ENCODE measurements at regions not wholly inside any gene's neighbourhood (a gene's known extent, or its start where the extent isn't known, plus 50 kb on each side); places are given as distances from the start of the nearest gene placed in this dataset.
"Not testable (repeated sequence)": the region's sequence is repeated elsewhere in the genome, so short reads cannot be mapped to it uniquely, and the experiment has no call there.

- DNase-seq (ENCODE audit: low read depth, low spot score), result no peak
- TF ChIP-seq YY1 (IDR thresholded peaks at IDR 0.05; ENCODE audit: insufficient read depth, insufficient read length) (no peak), ZNF274 (IDR thresholded peaks at IDR 0.05; ENCODE audit: low read depth, low read length) (no peak), SUZ12 (IDR thresholded peaks at IDR 0.05; ENCODE audit: extremely low read depth, insufficient read depth, insufficient read length) (no peak)
- Histone ChIP-seq H3K36me3 (ENCODE audit: insufficient read depth, insufficient read length, low read length) (no peaks in the 10 kb centered on the region), H3K9ac (ENCODE audit: insufficient read length, low read depth) (no peak overlapping the region), H3K27me3 (ENCODE audit: insufficient read depth, insufficient read length) (no peaks in the 10 kb centered on the region), H3K9me3 (ENCODE audit: insufficient read depth, low read length) (no peaks in the 10 kb centered on the region), H3K4me1 (ENCODE audit: insufficient read depth, insufficient read length) (peaks cover 2% of the 10 kb centered on the region), H3K4me3 (ENCODE audit: insufficient read length, low read depth) (no peak overlapping the region)
These were observed 421.3 kb downstream of the NYAP2 start for GRCh38 chr2:225820826-225821225.

GRCh38 chr2:225814554-225814953 is 415.0 kb downstream of the NYAP2 start:
- Histone ChIP-seq H3K9me3 (ENCODE audit: insufficient read depth, low read length) (no peaks in the 10 kb centered on the region), H3K27me3 (ENCODE audit: insufficient read depth, insufficient read length) (no peaks in the 10 kb centered on the region), H3K4me3 (ENCODE audit: insufficient read length, low read depth) (no peak overlapping the region), H3K36me3 (ENCODE audit: insufficient read depth, insufficient read length, low read length) (no peaks in the 10 kb centered on the region), H3K4me1 (ENCODE audit: insufficient read depth, insufficient read length) (no peaks in the 10 kb centered on the region), H3K9ac (ENCODE audit: insufficient read length, low read depth) (no peak overlapping the region)
- no peak for TF ChIP-seq YY1 (IDR thresholded peaks at IDR 0.05; ENCODE audit: insufficient read depth, insufficient read length)
- TF ChIP-seq ZNF274 (IDR thresholded peaks at IDR 0.05; ENCODE audit: low read depth, low read length), result no peak
- no peak for TF ChIP-seq SUZ12 (IDR thresholded peaks at IDR 0.05; ENCODE audit: extremely low read depth, insufficient read depth, insufficient read length)
- no peak for DNase-seq (ENCODE audit: low read depth, low spot score)

GRCh38 chr2:225806105-225806504 is 406.6 kb downstream of the NYAP2 start:
- H3K36me3 ChIP-seq (ENCODE audit: insufficient read depth, insufficient read length, low read length), result no peaks in the 10 kb centered on the region
- no peak for TF ChIP-seq ZNF274 (IDR thresholded peaks at IDR 0.05; ENCODE audit: low read depth, low read length)
- no peak for TF ChIP-seq SUZ12 (IDR thresholded peaks at IDR 0.05; ENCODE audit: extremely low read depth, insufficient read depth, insufficient read length)
- no peak for TF ChIP-seq YY1 (IDR thresholded peaks at IDR 0.05; ENCODE audit: insufficient read depth, insufficient read length)
- H3K4me3 ChIP-seq (ENCODE audit: insufficient read length, low read depth), result no peak overlapping the region
- no peaks in the 10 kb centered on the region for H3K4me1 ChIP-seq (ENCODE audit: insufficient read depth, insufficient read length)
- no peak overlapping the region for H3K9ac ChIP-seq (ENCODE audit: insufficient read length, low read depth)
- H3K27me3 ChIP-seq (ENCODE audit: insufficient read depth, insufficient read length), result no peaks in the 10 kb centered on the region
- no peaks in the 10 kb centered on the region for H3K9me3 ChIP-seq (ENCODE audit: insufficient read depth, low read length)
- DNase-seq (ENCODE audit: low read depth, low spot score), result no peak

GRCh38 chr2:225802076-225802475 is 402.6 kb downstream of the NYAP2 start:
- H3K9ac ChIP-seq (ENCODE audit: insufficient read length, low read depth); H3K9me3 ChIP-seq (ENCODE audit: insufficient read depth, low read length); H3K4me3 ChIP-seq (ENCODE audit: insufficient read length, low read depth); H3K27me3 ChIP-seq (ENCODE audit: insufficient read depth, insufficient read length); H3K4me1 ChIP-seq (ENCODE audit: insufficient read depth, insufficient read length); H3K36me3 ChIP-seq (ENCODE audit: insufficient read depth, insufficient read length, low read length); DNase-seq (ENCODE audit: low read depth, low spot score): not testable (repeated sequence)

GRCh38 chr2:225797394-225797793 is 397.9 kb downstream of the NYAP2 start:
- no peak overlapping the region for H3K4me3 ChIP-seq (ENCODE audit: insufficient read length, low read depth)
- H3K9ac ChIP-seq (ENCODE audit: insufficient read length, low read depth), result no peak overlapping the region
- no peaks in the 10 kb centered on the region for H3K27me3 ChIP-seq (ENCODE audit: insufficient read depth, insufficient read length)
- DNase-seq (ENCODE audit: low read depth, low spot score), result no peak
- no peaks in the 10 kb centered on the region for H3K36me3 ChIP-seq (ENCODE audit: insufficient read depth, insufficient read length, low read length)
- no peaks in the 10 kb centered on the region for H3K4me1 ChIP-seq (ENCODE audit: insufficient read depth, insufficient read length)
- no peak for TF ChIP-seq YY1 (IDR thresholded peaks at IDR 0.05; ENCODE audit: insufficient read depth, insufficient read length)
- no peak for TF ChIP-seq SUZ12 (IDR thresholded peaks at IDR 0.05; ENCODE audit: extremely low read depth, insufficient read depth, insufficient read length)
- TF ChIP-seq ZNF274 (IDR thresholded peaks at IDR 0.05; ENCODE audit: low read depth, low read length), result no peak
- no peaks in the 10 kb centered on the region for H3K9me3 ChIP-seq (ENCODE audit: insufficient read depth, low read length)

- no peak overlapping the region for H3K4me3 ChIP-seq (ENCODE audit: insufficient read length, low read depth)
- DNase-seq (ENCODE audit: low read depth, low spot score), result no peak
- H3K4me1 ChIP-seq (ENCODE audit: insufficient read depth, insufficient read length), result no peaks in the 10 kb centered on the region
- TF ChIP-seq YY1 (IDR thresholded peaks at IDR 0.05; ENCODE audit: insufficient read depth, insufficient read length) (no peak), ZNF274 (IDR thresholded peaks at IDR 0.05; ENCODE audit: low read depth, low read length) (no peak), SUZ12 (IDR thresholded peaks at IDR 0.05; ENCODE audit: extremely low read depth, insufficient read depth, insufficient read length) (no peak)
- H3K9ac ChIP-seq (ENCODE audit: insufficient read length, low read depth), result no peak overlapping the region
- no peaks in the 10 kb centered on the region for H3K9me3 ChIP-seq (ENCODE audit: insufficient read depth, low read length)
- no peaks in the 10 kb centered on the region for H3K27me3 ChIP-seq (ENCODE audit: insufficient read depth, insufficient read length)
- no peaks in the 10 kb centered on the region for H3K36me3 ChIP-seq (ENCODE audit: insufficient read depth, insufficient read length, low read length)
These were observed 395.3 kb downstream of the NYAP2 start for GRCh38 chr2:225794652-225795400.

GRCh38 chr2:225793736-225794550 is 394.4 kb downstream of the NYAP2 start:
- no peaks in the 10 kb centered on the region for H3K9me3 ChIP-seq (ENCODE audit: insufficient read depth, low read length)
- H3K36me3 ChIP-seq (ENCODE audit: insufficient read depth, insufficient read length, low read length), result no peaks in the 10 kb centered on the region
- H3K27me3 ChIP-seq (ENCODE audit: insufficient read depth, insufficient read length), result no peaks in the 10 kb centered on the region
- TF ChIP-seq ZNF274 (IDR thresholded peaks at IDR 0.05; ENCODE audit: low read depth, low read length) (no peak), YY1 (IDR thresholded peaks at IDR 0.05; ENCODE audit: insufficient read depth, insufficient read length) (no peak), SUZ12 (IDR thresholded peaks at IDR 0.05; ENCODE audit: extremely low read depth, insufficient read depth, insufficient read length) (no peak)
- no peak overlapping the region for H3K9ac ChIP-seq (ENCODE audit: insufficient read length, low read depth)
- H3K4me1 ChIP-seq (ENCODE audit: insufficient read depth, insufficient read length), result no peaks in the 10 kb centered on the region
- no peak for DNase-seq (ENCODE audit: low read depth, low spot score)
- H3K4me3 ChIP-seq (ENCODE audit: insufficient read length, low read depth), result no peak overlapping the region
